ENCODE measurements at regions not wholly inside any gene's neighbourhood (a gene's known extent, or its start where the extent isn't known, plus 50 kb on each side); places are given as distances from the start of the nearest gene placed in this dataset.
"Not testable (repeated sequence)": the region's sequence is repeated elsewhere in the genome, so short reads cannot be mapped to it uniquely, and the experiment has no call there.

DNA sequence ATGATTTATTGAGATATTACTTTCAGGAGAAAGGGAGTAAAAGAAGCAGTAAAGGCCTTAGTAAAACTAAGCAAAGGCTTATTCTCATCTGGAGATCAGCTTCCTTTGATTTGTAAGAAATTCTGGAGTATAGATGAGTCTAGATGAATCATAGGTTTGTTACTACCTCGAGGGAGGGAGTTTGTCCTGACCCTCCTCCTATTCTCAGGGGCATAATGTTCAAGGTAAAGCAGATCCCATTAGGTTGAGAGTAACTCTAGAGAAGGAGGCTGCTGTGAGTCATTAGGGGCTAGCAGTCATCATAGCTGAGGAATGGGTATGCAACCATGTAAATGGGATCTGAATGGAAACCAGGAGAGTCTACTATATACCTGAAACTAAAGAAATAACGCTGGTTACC is 155.5 kb upstream of the MOCS2 start:
- TF ChIP-seq, protein P1, sequence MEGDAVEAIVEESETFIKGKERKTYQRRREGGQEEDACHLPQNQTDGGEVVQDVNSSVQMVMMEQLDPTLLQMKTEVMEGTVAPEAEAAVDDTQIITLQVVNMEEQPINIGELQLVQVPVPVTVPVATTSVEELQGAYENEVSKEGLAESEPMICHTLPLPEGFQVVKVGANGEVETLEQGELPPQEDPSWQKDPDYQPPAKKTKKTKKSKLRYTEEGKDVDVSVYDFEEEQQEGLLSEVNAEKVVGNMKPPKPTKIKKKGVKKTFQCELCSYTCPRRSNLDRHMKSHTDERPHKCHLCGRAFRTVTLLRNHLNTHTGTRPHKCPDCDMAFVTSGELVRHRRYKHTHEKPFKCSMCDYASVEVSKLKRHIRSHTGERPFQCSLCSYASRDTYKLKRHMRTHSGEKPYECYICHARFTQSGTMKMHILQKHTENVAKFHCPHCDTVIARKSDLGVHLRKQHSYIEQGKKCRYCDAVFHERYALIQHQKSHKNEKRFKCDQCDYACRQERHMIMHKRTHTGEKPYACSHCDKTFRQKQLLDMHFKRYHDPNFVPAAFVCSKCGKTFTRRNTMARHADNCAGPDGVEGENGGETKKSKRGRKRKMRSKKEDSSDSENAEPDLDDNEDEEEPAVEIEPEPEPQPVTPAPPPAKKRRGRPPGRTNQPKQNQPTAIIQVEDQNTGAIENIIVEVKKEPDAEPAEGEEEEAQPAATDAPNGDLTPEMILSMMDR (conservative IDR thresholded peaks at IDR 0.05; ENCODE audit: low read length): no peak
- no peak overlapping the region for H3K4me3 ChIP-seq (ENCODE audit: low read length)
- DNase-seq (ENCODE audit: low read depth): no peak

DNA sequence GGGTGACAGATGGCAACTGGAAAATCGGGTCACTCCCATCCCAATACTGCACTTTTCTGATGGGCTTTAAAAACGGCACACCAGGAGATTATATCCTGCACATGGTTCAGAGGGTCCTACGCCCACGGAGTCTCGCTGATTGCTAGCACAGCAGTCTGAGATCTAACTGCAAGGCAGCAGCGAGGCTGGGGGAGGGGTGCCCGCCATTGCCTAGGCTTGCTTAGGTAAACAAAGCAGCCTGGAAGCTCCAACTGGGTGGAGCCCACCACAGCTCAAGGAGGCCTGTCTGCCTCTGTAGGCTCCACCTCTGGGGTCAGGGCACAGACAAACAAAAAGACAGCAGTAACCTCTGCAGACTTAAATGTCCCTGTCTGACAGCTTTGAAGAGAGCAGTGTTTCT is 158.7 kb upstream of the MOCS2 start:
- not testable (repeated sequence) for DNase-seq (ENCODE audit: low read depth); H3K4me3 ChIP-seq (ENCODE audit: low read length)

DNA sequence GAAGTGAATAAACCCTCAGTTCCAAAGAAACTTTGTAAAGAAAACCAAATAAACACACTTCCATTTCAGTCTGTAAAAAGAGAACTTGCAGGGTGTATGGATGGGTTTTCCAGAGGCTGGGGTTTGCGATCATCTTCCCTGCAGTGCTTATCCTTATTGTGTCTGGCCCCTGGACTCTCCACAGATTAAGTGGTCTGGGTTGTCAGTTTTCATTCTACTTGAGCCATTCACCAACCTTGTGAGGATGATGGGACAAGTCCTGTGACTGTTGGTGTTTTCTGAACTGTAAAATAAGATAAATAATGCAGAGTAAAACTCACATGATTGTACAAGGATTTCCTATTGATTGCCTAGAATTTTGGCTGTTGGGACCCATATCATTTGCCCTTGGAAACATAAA is 166.1 kb upstream of the MOCS2 start:
- TF ChIP-seq, protein P1 (conservative IDR thresholded peaks at IDR 0.05; ENCODE audit: low read length): no peak
- no peak for DNase-seq (ENCODE audit: low read depth)
- no peak overlapping the region for H3K4me3 ChIP-seq (ENCODE audit: low read length)

DNA sequence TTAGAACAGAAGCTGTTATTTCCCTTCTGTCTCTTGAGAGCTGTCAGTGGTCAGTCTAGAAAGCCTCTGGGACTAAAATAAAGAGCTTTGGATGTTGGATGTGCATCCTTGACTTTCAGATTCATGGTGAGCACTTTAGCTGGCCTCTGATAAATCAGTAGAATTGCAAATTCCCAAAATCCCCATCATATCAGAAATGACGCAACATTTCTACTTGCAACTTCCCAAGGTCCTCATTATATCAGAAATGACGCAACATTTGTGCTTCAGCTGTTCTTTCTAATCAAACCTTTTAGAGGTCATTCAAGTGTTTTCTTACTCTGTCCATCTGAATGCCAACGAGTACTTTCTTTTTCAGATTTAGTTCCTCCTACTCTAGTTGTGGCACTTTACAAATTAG is 167.3 kb upstream of the MOCS2 start:
- TF ChIP-seq, protein P1 (conservative IDR thresholded peaks at IDR 0.05; ENCODE audit: low read length): no peak
- peak; percentile 29 for DNase-seq (ENCODE audit: low read depth)
- no peak overlapping the region for H3K4me3 ChIP-seq (ENCODE audit: low read length)

DNA sequence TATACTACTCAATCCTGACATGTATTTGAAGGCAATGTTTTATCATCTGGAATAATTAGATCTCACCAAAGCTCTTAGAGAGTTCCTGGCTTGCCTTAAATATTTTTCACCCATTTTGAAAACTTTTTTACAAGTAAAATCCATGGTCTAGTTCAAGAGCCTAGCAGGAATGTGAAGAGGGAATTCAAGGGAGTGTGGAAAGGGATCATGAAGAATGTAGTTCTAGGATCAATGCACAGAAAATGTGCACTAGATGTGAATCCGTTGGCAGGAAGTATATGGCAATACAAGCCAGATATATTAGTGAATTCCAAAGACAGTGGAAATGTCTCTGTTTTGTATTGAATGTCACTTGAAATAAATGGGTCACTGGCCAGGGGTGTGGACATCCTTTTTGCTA is 167.9 kb upstream of the MOCS2 start:
- TF ChIP-seq, protein P1 (conservative IDR thresholded peaks at IDR 0.05; ENCODE audit: low read length): no peak
- H3K4me3 ChIP-seq (ENCODE audit: low read length): no peak overlapping the region
- no peak for DNase-seq (ENCODE audit: low read depth)

DNA sequence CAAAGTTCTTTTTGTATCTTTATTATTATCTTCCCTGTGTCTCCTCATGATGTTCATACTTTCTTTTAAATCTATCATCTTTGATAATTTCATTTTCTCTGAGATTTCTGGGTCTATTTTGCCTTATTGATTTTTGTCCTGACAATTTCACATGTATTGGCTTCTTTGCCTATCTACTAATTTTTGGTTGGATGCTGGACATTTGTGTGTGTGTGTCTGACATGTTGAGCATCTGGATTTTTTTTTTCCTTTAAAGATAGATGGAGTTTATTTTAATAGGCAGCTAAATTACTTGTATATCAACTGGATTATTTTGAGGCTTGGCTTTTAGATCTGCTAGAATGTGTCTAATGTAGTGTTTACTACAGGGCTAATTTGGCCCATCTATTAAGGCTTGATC is 178.0 kb upstream of the MOCS2 start:
- DNase-seq (ENCODE audit: low read depth): no peak
- H3K4me3 ChIP-seq (ENCODE audit: low read length): no peak overlapping the region
- TF ChIP-seq, protein P1 (conservative IDR thresholded peaks at IDR 0.05; ENCODE audit: low read length): no peak

DNA sequence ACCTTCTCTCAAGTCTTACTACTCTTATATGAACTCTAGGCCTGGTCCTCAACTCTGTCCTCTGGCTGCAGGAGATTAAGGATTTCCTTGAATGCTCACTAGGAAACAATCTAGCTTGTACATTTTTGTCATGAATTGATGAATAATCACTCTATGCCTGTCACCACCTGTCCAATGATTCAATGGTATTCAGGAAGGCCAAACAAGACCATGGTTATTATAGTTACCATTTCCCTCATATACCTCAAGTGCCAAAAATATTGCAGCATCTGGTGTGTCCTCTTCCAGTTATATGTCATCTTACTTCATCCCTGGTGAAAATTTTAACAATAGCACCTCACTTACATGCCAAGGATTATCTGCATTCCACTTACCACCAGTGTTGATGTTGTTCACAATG is 179.0 kb upstream of the MOCS2 start:
- peak; percentile 55 for DNase-seq (ENCODE audit: low read depth)
- no peak overlapping the region for H3K4me3 ChIP-seq (ENCODE audit: low read length)
- TF ChIP-seq, protein P1 (conservative IDR thresholded peaks at IDR 0.05; ENCODE audit: low read length): no peak

DNA sequence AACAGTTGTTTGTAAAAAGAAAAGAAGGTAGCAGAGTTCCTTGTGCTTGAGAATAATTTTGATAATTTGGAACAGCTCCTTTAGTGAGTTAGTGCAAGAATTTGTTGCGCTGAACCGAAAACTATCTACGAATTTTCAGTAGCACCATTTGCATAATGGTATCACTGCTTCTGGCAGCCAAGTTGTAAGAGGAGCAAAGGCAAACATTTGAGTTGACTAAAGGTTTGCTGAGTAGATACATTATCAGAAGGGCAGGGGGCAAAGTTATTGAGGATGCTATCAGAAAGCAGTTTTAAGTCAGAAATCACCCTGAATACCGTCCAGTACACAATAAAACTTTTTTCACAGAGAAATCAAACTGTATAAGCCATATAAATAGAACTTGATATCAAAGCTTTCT is 181.5 kb upstream of the MOCS2 start:
- no peak overlapping the region for H3K4me3 ChIP-seq (ENCODE audit: low read length)
- DNase-seq (ENCODE audit: low read depth): no peak

More for the DNA sequence above, 181.5 kb upstream of the MOCS2 start:
- TF ChIP-seq, protein P1 (conservative IDR thresholded peaks at IDR 0.05; ENCODE audit: low read length): no peak

All from AG10803 (cell line).